HG02943 (cell line): ENCODE measurements at regions not wholly inside any gene's neighbourhood (a gene's known extent, or its start where the extent isn't known, plus 50 kb on each side); places are given as distances from the start of the nearest gene placed in this dataset.
"Not testable (repeated sequence)": the region's sequence is repeated elsewhere in the genome, so short reads cannot be mapped to it uniquely, and the experiment has no call there.

Experiments
- ATAC-seq: cut with Tn5 transposase; IDR thresholded peaks from one replicate; pipeline ENCODE4 v1.9.1; 2021; ENCODE audit warnings: mild to moderate bottlenecking, low read depth, moderate library complexity; ENCODE audit not compliant: unreplicated experiment

- no peak for ATAC-seq
Measured at GRCh38 chr4:71081192-71081591, 87.7 kb downstream of the DCK start.

GRCh38 chr4:71093745-71094144, 100.3 kb downstream of the DCK start:
- no peak for ATAC-seq

GRCh38 chr4:71094201-71094600, 100.8 kb downstream of the DCK start:
- no peak for ATAC-seq

- no peak for ATAC-seq
Measured at GRCh38 chr4:71095141-71095540, 101.7 kb downstream of the DCK start.

GRCh38 chr4:71095545-71095944, 102.1 kb downstream of the DCK start:
- no peak for ATAC-seq

- ATAC-seq = no peak
Measured at GRCh38 chr4:71107726-71108125, 114.3 kb downstream of the DCK start.

- no peak for ATAC-seq
Measured at GRCh38 chr4:71110499-71110898, 117.0 kb downstream of the DCK start.

- ATAC-seq = not testable (repeated sequence)
Measured at GRCh38 chr4:71111133-71111532, 117.7 kb downstream of the DCK start.

- no peak for ATAC-seq
Measured at GRCh38 chr4:71113294-71113693, 119.8 kb downstream of the DCK start.

GRCh38 chr4:71120831-71121524, 127.5 kb downstream of the DCK start:
- ATAC-seq = no peak

GRCh38 chr4:71123951-71124350, 130.5 kb downstream of the DCK start:
- ATAC-seq = no peak

- ATAC-seq = no peak
Measured at GRCh38 chr4:71125137-71125536, 131.7 kb downstream of the DCK start.

GRCh38 chr4:71126719-71127118, 133.3 kb downstream of the DCK start:
- ATAC-seq = no peak

GRCh38 chr4:71130827-71131603, 137.6 kb downstream of the DCK start:
- ATAC-seq = no peak

- no peak for ATAC-seq
Measured at GRCh38 chr4:71132486-71132885, 139.0 kb downstream of the DCK start.

GRCh38 chr4:71133491-71133890, 140.0 kb downstream of the DCK start:
- ATAC-seq = no peak

- ATAC-seq = no peak
Measured at GRCh38 chr4:71136071-71136470, 142.6 kb downstream of the DCK start.

GRCh38 chr4:71138007-71138615, 144.7 kb downstream of the DCK start:
- ATAC-seq = no peak

- ATAC-seq = no peak
Measured at GRCh38 chr4:71140563-71140962, 147.1 kb downstream of the DCK start.

- no peak for ATAC-seq
Measured at GRCh38 chr4:71141125-71141524, 147.7 kb downstream of the DCK start.

GRCh38 chr4:71147261-71147660, 153.8 kb downstream of the DCK start:
- no peak for ATAC-seq

- ATAC-seq = no peak
Measured at GRCh38 chr4:71148545-71148944, 155.1 kb downstream of the DCK start.
